HG03342 (cell line): ENCODE measurements at regions not wholly inside any gene's neighbourhood (a gene's known extent, or its start where the extent isn't known, plus 50 kb on each side); places are given as distances from the start of the nearest gene placed in this dataset.
A peak's percentile ranks its signal among the peaks of the same experiment; 100 is the strongest.
"Not testable (repeated sequence)": the region's sequence is repeated elsewhere in the genome, so short reads cannot be mapped to it uniquely, and the experiment has no call there.

Experiments
- ATAC-seq: cut with Tn5 transposase; IDR thresholded peaks from one replicate; pipeline ENCODE4 v1.9.1; 2021; ENCODE audit warnings: mild to moderate bottlenecking, moderate library complexity; ENCODE audit not compliant: unreplicated experiment

DNA sequence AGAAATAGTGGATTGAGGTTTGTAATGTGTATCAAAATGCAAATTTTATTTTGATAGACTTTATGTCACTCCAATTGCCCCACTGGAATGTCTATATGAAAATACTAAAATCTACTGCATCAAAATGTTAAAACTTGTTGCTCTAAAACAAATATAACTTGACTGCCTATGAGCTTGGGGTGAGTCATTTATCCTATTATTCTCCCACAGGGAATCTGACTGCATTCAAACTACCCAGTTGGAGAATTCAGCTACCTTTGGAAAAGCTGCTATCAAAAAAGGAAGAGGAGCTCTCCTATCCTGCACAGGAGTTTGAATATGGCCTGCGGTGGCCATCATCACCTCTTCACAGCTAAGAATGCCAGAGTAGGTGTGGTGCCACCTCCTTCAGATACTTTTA is 173.1 kb downstream of the KLHL28 start:
- no peak for ATAC-seq

- no peak for ATAC-seq
Measured at GRCh38 chr14:44785096-44785495, 176.7 kb downstream of the KLHL28 start.

GRCh38 chr14:44783901-44784300 is 177.8 kb downstream of the KLHL28 start:
- ATAC-seq = no peak

- no peak for ATAC-seq
Measured at GRCh38 chr14:44782775-44783238, 178.9 kb downstream of the KLHL28 start.

DNA sequence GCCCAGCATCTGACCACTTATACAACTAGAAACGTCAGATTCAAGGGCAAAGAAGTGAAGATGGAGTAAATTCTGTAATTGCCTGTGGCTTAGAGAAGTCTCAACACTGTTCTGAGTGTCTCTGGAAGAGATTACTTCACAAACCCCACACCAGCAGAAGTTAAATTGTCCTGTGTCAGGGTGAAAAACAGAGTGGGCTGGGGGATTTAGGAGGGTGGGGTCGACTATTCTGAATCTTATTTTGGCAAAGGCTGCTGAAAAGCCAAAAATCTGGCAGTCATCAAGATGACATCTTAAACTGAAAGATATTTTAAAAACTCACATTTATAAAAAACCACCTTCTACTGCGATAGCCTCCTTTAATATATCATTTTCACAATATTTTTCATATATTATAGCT is 180.8 kb downstream of the KLHL28 start:
- no peak for ATAC-seq

DNA sequence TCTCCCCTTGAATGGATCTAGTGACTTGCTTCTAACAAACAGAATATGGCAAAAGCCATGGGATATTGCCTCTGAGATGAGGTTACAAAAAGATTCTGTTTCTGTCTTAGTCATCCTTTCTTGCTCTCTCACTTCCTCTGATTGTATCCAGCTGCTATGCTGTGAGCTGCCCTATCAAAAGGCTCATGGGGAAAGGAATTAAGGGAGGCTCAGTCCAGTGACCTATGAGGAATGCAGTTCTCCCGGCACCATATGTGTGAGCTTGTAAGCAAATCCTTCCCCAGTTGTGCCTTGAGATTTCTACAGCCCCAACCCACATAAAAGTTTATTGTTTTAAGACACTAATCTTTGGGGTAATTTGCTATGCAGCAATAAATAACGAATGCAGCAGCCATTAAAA is 183.1 kb downstream of the KLHL28 start:
- ATAC-seq = peak; percentile 66

GRCh38 chr14:44777584-44777983 is 184.2 kb downstream of the KLHL28 start:
- ATAC-seq = no peak

DNA sequence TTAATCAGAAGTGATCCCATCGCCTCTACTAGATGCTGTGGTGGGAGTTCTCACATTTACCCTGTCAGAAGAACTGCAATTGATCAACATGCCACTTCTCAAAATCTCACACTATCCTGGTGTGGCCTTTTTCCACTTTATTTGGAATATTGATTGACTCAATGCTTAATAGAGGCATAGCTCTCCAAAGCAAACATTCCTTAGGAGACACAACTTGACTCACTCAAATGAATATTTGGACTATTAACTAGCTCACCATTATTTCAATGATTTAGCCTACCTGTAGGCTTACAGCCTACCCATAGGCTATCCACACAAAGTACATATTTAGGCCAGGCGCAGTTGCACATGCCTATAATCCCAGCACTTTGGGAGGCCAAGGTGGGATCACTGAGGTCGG is 186.5 kb downstream of the KLHL28 start:
- ATAC-seq = no peak

DNA sequence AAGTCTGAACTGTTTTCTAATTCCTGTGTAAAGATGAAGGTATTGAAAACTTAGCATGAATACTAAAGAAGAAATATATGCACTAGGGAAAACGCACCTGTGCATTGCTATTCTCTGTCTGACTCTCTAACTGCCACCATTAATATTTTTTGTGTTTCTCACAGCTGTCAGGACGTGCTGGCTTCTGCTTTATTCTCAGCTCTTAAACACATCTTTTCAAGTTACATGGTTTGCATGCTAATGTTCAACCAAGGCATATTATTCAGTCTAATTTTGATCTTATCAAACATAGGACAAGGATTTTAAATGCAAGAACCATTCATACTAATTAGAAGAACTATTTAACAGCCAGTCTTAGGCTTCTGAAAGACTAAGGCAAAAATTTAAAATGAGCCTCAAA is 187.4 kb downstream of the KLHL28 start:
- ATAC-seq = no peak

GRCh38 chr14:44771496-44771895 is 190.3 kb downstream of the KLHL28 start:
- no peak for ATAC-seq

DNA sequence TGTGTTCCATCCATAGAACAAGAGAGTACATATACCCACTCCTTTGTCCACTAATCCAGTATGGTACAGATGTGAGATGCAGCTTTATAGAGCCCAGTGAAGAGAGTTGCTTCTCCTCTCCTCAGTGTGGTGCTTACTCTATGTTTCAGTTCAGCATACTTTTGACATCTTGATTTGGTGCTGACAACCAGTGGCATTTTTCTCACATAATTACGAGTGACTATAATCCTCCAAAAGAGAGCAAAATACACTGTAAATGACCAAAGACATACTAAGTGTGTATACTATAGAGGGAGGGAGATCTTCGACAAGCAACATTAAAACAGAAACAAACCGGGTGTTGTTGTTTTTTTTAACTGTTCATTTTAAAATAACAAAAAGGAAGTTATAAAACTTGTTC is 191.5 kb downstream of the KLHL28 start:
- ATAC-seq = no peak

GRCh38 chr14:44768935-44769334 is 192.8 kb downstream of the KLHL28 start:
- ATAC-seq = no peak

GRCh38 chr14:44767646-44768173 is 194.0 kb downstream of the KLHL28 start:
- ATAC-seq = no peak

DNA sequence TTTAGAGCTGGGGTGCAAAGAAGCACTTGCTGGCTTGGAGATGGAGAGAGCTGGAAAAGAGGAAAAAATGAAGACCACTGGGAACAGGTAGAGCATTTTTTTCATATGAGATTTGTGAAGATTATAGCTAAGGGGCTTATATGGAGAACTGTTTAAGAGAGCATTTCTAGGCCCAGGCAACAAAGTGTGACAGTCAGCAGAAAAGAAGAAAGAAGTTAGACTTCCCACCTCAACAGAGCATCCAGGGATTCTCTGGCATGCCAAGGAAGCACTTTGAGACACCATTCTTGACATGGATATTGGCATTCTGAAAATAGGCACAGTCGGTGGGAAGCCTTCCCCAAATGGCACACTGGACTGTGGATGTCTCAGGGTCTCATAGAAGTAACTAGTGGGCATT is 195.5 kb downstream of the KLHL28 start:
- no peak for ATAC-seq

DNA sequence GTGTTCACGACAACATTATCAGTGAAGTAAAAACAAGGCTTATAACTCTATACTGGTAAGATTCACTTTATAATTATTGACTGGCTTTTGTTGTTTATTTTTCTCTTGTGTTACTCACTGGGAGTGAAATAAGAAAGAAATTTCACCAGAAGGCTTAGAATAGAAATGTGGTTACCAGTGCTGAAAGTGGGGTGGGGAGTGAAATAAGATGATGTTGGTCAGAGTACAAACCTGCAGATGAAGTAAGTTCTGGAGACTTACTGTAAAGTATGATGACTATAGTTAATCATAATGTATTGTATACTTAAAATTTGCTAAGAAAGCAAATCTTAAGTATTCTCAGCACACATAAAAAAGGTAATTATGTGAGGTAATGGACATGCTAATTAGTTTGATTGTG is 198.4 kb downstream of the KLHL28 start:
- ATAC-seq = no peak

DNA sequence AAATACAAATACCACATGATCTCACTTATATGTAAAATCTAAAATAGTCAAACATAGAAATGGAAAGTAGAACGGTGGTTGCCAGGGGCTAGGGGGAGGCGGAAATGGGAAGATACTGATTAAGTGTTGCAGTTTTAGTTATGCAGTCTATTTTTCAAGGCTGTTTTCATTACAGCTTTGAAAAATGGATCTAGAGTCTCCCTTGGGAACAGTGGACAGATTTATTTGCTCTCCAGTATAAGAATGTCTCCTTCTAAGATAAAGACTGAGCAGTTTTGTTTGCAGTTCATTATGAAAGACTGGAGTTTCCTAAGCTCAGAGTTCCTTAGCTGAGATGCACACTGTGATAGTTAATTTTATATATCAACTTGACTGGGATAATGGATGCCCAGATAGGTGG is 202.5 kb downstream of the KLHL28 start:
- ATAC-seq = no peak

DNA sequence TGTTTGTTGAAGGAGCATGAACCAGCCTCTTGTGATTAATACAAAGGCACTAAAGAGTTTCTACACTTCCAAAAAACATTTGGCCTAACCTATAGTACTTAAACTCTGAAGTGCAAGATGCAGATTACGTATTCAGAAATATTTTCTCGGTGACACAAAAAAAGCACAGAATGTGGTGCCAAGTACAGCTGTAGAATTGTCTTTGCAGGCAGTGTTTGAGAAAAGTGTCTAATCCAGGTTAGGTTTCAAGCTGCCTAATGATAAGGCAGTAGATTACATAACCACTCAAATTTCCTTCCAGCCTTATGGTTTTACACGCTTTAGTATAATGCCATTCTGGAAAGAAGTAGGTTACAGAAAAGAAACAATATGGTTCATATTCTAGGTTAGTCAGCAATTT is 205.2 kb downstream of the KLHL28 start:
- ATAC-seq = no peak

- ATAC-seq = no peak
Measured at GRCh38 chr14:44745371-44745770, 216.4 kb downstream of the KLHL28 start.

GRCh38 chr14:44742202-44742601 is 219.5 kb downstream of the KLHL28 start:
- no peak for ATAC-seq

- ATAC-seq = no peak
Measured at GRCh38 chr14:44741431-44741830, 220.3 kb downstream of the KLHL28 start.

- ATAC-seq = no peak
Measured at GRCh38 chr14:44736326-44736725, 225.4 kb downstream of the KLHL28 start.

GRCh38 chr14:44732144-44732543 is 225.1 kb upstream of the FSCB start:
- ATAC-seq = no peak

DNA sequence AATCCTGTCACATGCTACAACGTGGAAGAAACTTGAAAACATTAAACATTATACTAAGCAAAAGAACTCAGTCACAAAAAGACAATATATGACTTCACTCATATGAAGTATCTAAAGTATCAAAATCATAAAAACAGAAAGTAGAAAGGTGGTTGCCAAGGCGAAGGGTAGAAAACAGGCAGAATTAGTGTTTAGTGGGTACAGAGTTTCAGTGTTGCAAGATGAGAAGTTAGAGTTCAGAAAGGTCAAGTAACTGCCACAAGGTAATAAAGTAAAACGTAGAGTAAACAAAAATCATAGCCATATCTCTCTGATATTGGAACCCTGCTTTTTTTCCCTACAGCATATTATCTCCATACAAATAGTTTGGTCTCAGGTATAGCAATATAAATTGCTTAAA is 223.8 kb upstream of the FSCB start:
- ATAC-seq = no peak

- not testable (repeated sequence) for ATAC-seq
Measured at GRCh38 chr14:44721395-44721794, 214.3 kb upstream of the FSCB start.
